ENCODE measurements at regions not wholly inside any gene's neighbourhood (a gene's known extent, or its start where the extent isn't known, plus 50 kb on each side); places are given as distances from the start of the nearest gene placed in this dataset.

GRCh38 chr20:56691325-56691998, 62.4 kb downstream of the TFAP2C start:
- no peak for TF ChIP-seq CTCF (IDR thresholded peaks at IDR 0.05; ENCODE audit: low read depth, low read length)
- no peak for TF ChIP-seq EZH2phosphoT487 (IDR thresholded peaks at IDR 0.05; ENCODE audit: low read depth)
